ENCODE measurements at regions not wholly inside any gene's neighbourhood (a gene's known extent, or its start where the extent isn't known, plus 50 kb on each side); places are given as distances from the start of the nearest gene placed in this dataset.

DNA sequence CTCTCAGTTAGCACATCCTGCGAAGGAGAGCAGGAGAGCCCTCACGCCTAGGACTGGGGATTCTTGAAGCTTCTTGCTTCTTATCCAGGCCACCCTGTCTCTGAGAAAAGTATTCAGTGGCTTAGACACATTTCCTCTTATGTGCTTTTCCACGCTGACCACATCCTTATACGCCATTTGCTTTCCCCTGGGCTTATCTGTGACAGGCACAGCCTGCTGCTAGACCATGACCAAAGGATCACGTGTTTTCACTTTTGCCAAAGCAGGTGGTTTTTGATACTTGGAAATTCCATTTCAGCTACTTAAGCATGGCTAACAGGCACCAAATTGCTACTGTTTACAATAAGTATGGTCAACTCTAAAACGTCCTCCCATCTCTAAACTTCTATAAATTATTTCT, 587.4 kb downstream of the AACS start:
- DNase-seq (ENCODE audit: low spot score), result no peak
- no peak overlapping the region for H3K4me3 ChIP-seq
- H3K4me1 ChIP-seq (ENCODE audit: insufficient read depth), result no peaks in the 10 kb centered on the region
- Mint-ChIP-seq H3K4me3 (no peak overlapping the region), H3K36me3 (ENCODE audit: low read depth) (peaks cover 42% of the 10 kb centered on the region), H3K27ac (no peak overlapping the region), H3K4me1 (no peaks in the 10 kb centered on the region), H3K27me3 (ENCODE audit: insufficient read depth, low read depth, poor library complexity) (peaks cover 6% of the 10 kb centered on the region), H3K9me3 (no peaks in the 10 kb centered on the region)
- H2AFZ ChIP-seq, result no peak overlapping the region
- no peaks in the 10 kb centered on the region for H3K27me3 ChIP-seq (ENCODE audit: insufficient read depth)
- no peaks in the 10 kb centered on the region for H4K20me1 ChIP-seq (replicated peaks; ENCODE audit: insufficient read depth)
- no peak overlapping the region for H3K27ac ChIP-seq (ENCODE audit: low read depth)
- no peak overlapping the region for H3K4me2 ChIP-seq
- no peaks in the 10 kb centered on the region for H3K36me3 ChIP-seq (ENCODE audit: insufficient read depth)
- no peaks in the 10 kb centered on the region for H3K79me2 ChIP-seq (replicated peaks; ENCODE audit: insufficient read depth)
- H3K9me2 ChIP-seq (ENCODE audit: insufficient read depth), result no peaks in the 10 kb centered on the region
- no peak for ATAC-seq
- H3F3A ChIP-seq (replicated peaks; ENCODE audit: low read depth), result no peaks in the 10 kb centered on the region
- TF ChIP-seq CTCF (conservative IDR thresholded peaks at IDR 0.05; ENCODE audit: low read depth in 2 of 2) (no peak), POLR2AphosphoS5 (IDR thresholded peaks at IDR 0.05; ENCODE audit: low read depth) (no peak), CREB1 (CRISPR knock-in tag; IDR thresholded peaks at IDR 0.05; ENCODE audit: low read depth) (no peak), EZH2 (IDR thresholded peaks at IDR 0.05; ENCODE audit: low read depth, unreplicated experiment) (no peak), STAT1 (IDR thresholded peaks at IDR 0.05; ENCODE audit: unreplicated experiment) (no peak), ZNF114 (CRISPR knock-in tag; IDR thresholded peaks at IDR 0.05) (no peak), ZNF462 (CRISPR knock-in tag; IDR thresholded peaks at IDR 0.05) (no peak), NANOG (IDR thresholded peaks at IDR 0.05; ENCODE audit: borderline replicate concordance) (no peak), ZNF331 (CRISPR knock-in tag; IDR thresholded peaks at IDR 0.05; ENCODE audit: low read depth) (no peak), EZH2phosphoT487 (IDR thresholded peaks at IDR 0.05; ENCODE audit: unreplicated experiment) (no peak), JUNB (IDR thresholded peaks at IDR 0.05; ENCODE audit: unreplicated experiment) (no peak)
- TF ChIP-seq, protein P1, sequence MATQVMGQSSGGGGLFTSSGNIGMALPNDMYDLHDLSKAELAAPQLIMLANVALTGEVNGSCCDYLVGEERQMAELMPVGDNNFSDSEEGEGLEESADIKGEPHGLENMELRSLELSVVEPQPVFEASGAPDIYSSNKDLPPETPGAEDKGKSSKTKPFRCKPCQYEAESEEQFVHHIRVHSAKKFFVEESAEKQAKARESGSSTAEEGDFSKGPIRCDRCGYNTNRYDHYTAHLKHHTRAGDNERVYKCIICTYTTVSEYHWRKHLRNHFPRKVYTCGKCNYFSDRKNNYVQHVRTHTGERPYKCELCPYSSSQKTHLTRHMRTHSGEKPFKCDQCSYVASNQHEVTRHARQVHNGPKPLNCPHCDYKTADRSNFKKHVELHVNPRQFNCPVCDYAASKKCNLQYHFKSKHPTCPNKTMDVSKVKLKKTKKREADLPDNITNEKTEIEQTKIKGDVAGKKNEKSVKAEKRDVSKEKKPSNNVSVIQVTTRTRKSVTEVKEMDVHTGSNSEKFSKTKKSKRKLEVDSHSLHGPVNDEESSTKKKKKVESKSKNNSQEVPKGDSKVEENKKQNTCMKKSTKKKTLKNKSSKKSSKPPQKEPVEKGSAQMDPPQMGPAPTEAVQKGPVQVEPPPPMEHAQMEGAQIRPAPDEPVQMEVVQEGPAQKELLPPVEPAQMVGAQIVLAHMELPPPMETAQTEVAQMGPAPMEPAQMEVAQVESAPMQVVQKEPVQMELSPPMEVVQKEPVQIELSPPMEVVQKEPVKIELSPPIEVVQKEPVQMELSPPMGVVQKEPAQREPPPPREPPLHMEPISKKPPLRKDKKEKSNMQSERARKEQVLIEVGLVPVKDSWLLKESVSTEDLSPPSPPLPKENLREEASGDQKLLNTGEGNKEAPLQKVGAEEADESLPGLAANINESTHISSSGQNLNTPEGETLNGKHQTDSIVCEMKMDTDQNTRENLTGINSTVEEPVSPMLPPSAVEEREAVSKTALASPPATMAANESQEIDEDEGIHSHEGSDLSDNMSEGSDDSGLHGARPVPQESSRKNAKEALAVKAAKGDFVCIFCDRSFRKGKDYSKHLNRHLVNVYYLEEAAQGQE (IDR thresholded peaks at IDR 0.05; ENCODE audit: unreplicated experiment), result no peak
- TF ChIP-seq, protein P2, sequence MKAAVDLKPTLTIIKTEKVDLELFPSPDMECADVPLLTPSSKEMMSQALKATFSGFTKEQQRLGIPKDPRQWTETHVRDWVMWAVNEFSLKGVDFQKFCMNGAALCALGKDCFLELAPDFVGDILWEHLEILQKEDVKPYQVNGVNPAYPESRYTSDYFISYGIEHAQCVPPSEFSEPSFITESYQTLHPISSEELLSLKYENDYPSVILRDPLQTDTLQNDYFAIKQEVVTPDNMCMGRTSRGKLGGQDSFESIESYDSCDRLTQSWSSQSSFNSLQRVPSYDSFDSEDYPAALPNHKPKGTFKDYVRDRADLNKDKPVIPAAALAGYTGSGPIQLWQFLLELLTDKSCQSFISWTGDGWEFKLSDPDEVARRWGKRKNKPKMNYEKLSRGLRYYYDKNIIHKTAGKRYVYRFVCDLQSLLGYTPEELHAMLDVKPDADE (IDR thresholded peaks at IDR 0.05), result no peak
